Uterus (tissue), 2 donors: ENCODE measurements at regions not wholly inside any gene's neighbourhood (a gene's known extent, or its start where the extent isn't known, plus 50 kb on each side); places are given as distances from the start of the nearest gene placed in this dataset.

Experiments used
- POLR2A ChIP-seq, 2 donors: fragments of 450-650 bp; IDR thresholded peaks; one replicate each; pipeline ENCODE4 v1.6.1; 2016; ENCODE audit warnings: antibody characterized with exemption in 2 of 2, mild to moderate bottlenecking in 1 of 2, moderate library complexity in 1 of 2
- TF ChIP-seq, protein P1 (sequence below), 4 experiments: fragments of 200-600 bp in 2 of 4; fragments of 450-650 bp in 2 of 4; sonication (generic) in 2 of 4; IDR thresholded peaks; one replicate each; pipeline ENCODE4 v1.5.1; 2016 to 2019; ENCODE audit warnings: antibody characterized with exemption in 4 of 4, mild to moderate bottlenecking in 2 of 4, moderate library complexity in 1 of 4

DNA sequence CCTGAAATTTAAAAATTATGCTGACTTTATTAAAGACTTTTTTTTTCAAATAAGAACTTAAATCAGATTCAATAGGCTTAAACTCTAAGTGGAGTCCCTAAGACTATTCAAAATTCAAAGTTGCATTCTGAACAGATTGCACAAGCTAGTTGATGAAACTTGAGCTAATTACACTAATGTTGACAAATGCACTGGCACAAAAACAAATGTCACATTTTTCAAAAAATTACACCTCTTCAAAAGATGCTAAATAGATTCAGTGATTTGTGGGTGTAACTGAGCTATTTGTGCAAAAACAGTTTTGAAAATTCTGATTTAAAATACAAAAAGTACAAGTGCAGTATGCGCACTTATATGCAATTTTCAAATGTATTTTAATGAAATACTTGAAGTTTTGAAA, 205.4 kb downstream of the RERGL start:
- TF ChIP-seq, protein P1, sequence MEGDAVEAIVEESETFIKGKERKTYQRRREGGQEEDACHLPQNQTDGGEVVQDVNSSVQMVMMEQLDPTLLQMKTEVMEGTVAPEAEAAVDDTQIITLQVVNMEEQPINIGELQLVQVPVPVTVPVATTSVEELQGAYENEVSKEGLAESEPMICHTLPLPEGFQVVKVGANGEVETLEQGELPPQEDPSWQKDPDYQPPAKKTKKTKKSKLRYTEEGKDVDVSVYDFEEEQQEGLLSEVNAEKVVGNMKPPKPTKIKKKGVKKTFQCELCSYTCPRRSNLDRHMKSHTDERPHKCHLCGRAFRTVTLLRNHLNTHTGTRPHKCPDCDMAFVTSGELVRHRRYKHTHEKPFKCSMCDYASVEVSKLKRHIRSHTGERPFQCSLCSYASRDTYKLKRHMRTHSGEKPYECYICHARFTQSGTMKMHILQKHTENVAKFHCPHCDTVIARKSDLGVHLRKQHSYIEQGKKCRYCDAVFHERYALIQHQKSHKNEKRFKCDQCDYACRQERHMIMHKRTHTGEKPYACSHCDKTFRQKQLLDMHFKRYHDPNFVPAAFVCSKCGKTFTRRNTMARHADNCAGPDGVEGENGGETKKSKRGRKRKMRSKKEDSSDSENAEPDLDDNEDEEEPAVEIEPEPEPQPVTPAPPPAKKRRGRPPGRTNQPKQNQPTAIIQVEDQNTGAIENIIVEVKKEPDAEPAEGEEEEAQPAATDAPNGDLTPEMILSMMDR (IDR thresholded peaks at IDR 0.05): no peak
- TF ChIP-seq POLR2A (IDR thresholded peaks at IDR 0.05): no peak
